ENCODE measurements at regions not wholly inside any gene's neighbourhood (a gene's known extent, or its start where the extent isn't known, plus 50 kb on each side); places are given as distances from the start of the nearest gene placed in this dataset.

DNA sequence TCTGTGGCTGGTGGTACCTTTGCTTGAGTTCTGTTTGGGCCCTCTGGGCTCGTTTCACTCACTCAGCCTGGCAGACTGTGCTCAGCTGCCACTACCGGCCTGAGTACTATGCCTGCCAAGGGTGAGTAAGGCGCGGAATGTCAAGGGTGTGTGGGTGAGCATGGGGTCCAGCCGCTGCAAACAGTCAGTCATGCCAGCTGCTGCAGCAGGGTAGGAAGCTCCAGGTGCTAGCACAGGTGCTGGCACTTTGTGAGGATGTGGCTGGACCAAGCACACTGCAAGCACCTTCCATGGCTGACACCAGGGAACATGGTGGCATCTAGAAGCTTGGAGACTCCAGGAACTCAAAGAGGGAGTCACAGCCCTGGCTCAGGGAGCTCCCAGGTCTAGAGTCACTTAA is 368.6 kb upstream of the ACO1 start:
- DNase-seq: no peak
- Histone ChIP-seq H3K27ac (no peak overlapping the region), H3K27me3 (no peaks in the 10 kb centered on the region), H3K4me1 (no peaks in the 10 kb centered on the region), H3K36me3 (no peaks in the 10 kb centered on the region), H3K9me3 (no peaks in the 10 kb centered on the region), H3K4me3 (no peak overlapping the region)
- TF ChIP-seq EP300 (IDR thresholded peaks at IDR 0.05): no peak
- no peak for TF ChIP-seq POLR2AphosphoS5 (IDR thresholded peaks at IDR 0.05)
- TF ChIP-seq, protein P1, sequence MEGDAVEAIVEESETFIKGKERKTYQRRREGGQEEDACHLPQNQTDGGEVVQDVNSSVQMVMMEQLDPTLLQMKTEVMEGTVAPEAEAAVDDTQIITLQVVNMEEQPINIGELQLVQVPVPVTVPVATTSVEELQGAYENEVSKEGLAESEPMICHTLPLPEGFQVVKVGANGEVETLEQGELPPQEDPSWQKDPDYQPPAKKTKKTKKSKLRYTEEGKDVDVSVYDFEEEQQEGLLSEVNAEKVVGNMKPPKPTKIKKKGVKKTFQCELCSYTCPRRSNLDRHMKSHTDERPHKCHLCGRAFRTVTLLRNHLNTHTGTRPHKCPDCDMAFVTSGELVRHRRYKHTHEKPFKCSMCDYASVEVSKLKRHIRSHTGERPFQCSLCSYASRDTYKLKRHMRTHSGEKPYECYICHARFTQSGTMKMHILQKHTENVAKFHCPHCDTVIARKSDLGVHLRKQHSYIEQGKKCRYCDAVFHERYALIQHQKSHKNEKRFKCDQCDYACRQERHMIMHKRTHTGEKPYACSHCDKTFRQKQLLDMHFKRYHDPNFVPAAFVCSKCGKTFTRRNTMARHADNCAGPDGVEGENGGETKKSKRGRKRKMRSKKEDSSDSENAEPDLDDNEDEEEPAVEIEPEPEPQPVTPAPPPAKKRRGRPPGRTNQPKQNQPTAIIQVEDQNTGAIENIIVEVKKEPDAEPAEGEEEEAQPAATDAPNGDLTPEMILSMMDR (IDR thresholded peaks at IDR 0.05): no peak
- TF ChIP-seq POLR2A (IDR thresholded peaks at IDR 0.05): no peak
- WGBS, 2 donors: 77 to 83% methylated on average over 5 of the region's 5 CpGs
- intact Hi-C loops (cut with DNase I): no loop called here

DNA sequence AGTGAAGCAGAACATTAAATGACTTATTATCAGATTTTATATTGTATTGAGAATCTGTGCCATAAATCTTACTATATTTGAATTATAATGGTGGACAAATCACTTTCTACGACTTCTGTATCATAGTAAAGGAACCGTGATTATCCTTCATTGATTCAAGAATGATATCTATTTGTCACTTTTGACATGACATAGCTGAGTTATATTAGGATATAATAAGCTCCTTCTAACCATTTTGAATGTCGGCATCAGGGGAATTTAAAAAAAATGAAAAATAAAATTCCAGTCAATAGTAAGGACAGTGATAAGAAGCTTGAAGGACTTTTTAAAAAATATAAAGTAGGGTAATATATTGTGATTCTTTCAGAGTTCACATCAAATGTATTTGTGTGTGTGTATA is 338.9 kb upstream of the ACO1 start:
- Histone ChIP-seq H3K36me3 (no peaks in the 10 kb centered on the region), H3K4me1 (no peaks in the 10 kb centered on the region), H3K27me3 (no peaks in the 10 kb centered on the region), H3K9me3 (no peaks in the 10 kb centered on the region), H3K27ac (no peak overlapping the region), H3K4me3 (no peak overlapping the region)
- WGBS, 2 donors: 83 to 86% methylated on average over 3 of the region's 3 CpGs
- intact Hi-C loops (cut with DNase I): no loop called here
- no peak for DNase-seq
- TF ChIP-seq POLR2AphosphoS5 (IDR thresholded peaks at IDR 0.05): no peak
- TF ChIP-seq, protein P1 (IDR thresholded peaks at IDR 0.05): no peak

DNA sequence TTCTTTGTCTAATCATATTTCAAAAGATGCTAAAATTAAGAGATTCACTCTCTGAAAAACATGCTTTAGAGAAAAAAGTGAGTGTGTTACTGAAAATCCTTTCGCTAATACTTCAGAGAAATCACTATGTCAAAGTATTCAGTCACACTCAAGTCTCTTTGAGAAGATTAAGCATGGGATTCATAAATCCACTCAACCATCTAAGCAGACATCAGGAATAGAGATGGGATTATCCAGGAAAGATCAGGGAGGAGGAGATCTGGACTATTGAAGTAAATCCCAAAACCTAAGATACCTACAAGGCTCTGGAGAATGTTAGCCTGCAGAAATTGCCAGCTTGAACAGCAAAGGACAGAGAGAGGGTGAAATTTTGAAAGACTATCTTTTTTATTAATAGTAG is 317.2 kb upstream of the ACO1 start:
- H3K9me3 ChIP-seq: no peaks in the 10 kb centered on the region
- intact Hi-C loops (cut with DNase I): no loop called here
- TF ChIP-seq EP300 (IDR thresholded peaks at IDR 0.05) (no peak), POLR2A (IDR thresholded peaks at IDR 0.05) (no peak)
- H3K4me3 ChIP-seq: no peak overlapping the region
- H3K27me3 ChIP-seq: no peaks in the 10 kb centered on the region
- no peak for DNase-seq
- H3K27ac ChIP-seq: no peak overlapping the region
- H3K36me3 ChIP-seq: no peaks in the 10 kb centered on the region
- no peaks in the 10 kb centered on the region for H3K4me1 ChIP-seq
- 52 to 89% methylated on average over 1 of the region's 1 CpG for whole genome bisulfite sequencing, 2 donors

DNA sequence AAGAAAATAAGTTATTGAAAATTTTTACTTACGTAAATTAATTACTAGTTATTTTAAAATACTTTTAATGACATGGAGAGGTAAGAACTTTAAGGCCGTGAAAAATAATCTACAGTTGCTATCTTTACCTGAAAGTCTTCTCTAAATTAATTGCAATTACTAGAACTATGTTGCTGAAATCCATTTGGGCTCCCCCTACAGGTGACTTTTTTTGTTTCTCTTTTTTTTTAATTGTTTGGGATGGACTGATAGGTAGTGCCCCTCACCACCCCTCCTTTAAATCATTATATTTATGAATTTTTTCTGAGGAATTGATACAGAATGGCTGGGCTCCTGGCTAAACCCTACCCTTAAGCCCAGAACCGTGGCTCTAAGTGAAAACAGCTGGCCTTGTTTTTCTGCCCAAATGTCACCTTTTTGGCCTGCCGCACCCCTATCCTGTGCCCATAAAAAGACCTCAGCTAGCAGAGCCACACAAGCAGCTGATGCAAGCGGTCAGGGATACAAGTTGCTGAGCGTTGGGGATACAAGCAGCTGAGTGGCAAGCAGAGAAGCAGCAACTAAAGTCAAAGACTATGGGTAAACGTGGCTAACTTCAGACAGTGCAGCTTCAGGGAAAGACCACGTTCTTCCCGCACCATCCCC is 315.2 kb upstream of the ACO1 start:
- 52 to 74% methylated on average over 9 of the region's 9 CpGs for WGBS, 2 donors
- DNase-seq: no peak

DNA sequence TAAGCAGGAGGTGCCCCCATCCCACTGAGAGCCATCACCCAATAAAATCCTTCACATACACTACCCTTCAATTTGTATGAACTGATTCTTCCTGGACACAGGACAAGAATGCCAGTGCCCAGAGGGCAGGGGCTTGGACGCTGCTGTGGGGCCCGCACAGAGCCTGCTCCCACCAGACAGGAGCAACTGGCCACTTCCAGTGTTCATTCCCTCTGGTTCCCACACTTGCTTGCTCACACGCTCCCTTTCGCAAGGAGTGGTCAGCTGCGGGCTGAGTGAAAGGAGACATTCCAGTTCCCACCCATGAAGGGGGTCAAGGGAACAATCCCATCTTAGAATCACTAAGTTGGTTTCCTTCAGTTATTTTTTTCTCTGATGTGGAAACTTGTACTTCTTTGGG is 314.5 kb upstream of the ACO1 start:
- Histone ChIP-seq H3K36me3 (no peaks in the 10 kb centered on the region), H3K27me3 (no peaks in the 10 kb centered on the region), H3K4me3 (no peak overlapping the region), H3K27ac (no peak overlapping the region), H3K9me3 (no peaks in the 10 kb centered on the region), H3K4me1 (no peaks in the 10 kb centered on the region)
- 92 to 95% methylated on average over 5 of the region's 5 CpGs for WGBS, 2 donors
- TF ChIP-seq EP300 (IDR thresholded peaks at IDR 0.05): no peak
- TF ChIP-seq POLR2AphosphoS5 (IDR thresholded peaks at IDR 0.05): no peak
- no peak for TF ChIP-seq POLR2A (IDR thresholded peaks at IDR 0.05)
- TF ChIP-seq, protein P1 (IDR thresholded peaks at IDR 0.05): no peak
- no peak for DNase-seq
- intact Hi-C loops (cut with DNase I): no loop called here

More for the DNA sequence above, 315.2 kb upstream of the ACO1 start:
- Histone ChIP-seq H3K4me1 (no peaks in the 10 kb centered on the region), H3K36me3 (no peaks in the 10 kb centered on the region), H3K9me3 (no peaks in the 10 kb centered on the region), H3K27ac (no peak overlapping the region), H3K4me3 (no peak overlapping the region), H3K27me3 (no peaks in the 10 kb centered on the region)
- TF ChIP-seq POLR2AphosphoS5 (IDR thresholded peaks at IDR 0.05) (no peak), POLR2A (IDR thresholded peaks at IDR 0.05) (no peak), EP300 (IDR thresholded peaks at IDR 0.05) (no peak)
- TF ChIP-seq, protein P1 (IDR thresholded peaks at IDR 0.05): no peak
- intact Hi-C loops (cut with DNase I): no loop called here

Data from sigmoid colon (tissue), 6 donors.